SK-N-SH (cell line): ENCODE measurements at regions not wholly inside any gene's neighbourhood (a gene's known extent, or its start where the extent isn't known, plus 50 kb on each side); places are given as distances from the start of the nearest gene placed in this dataset.

Experiments
- CTCF ChIA-PET: fragments of 300-600, 350-600 bp; formaldehyde crosslinking; extraction: SDS; loops from one replicate; lab custom pipeline; 2021; lab: Yijun Ruan, JAX
- POLR2A ChIA-PET: fragments of 350-600 bp; sonication (Branson Sonifier 250); formaldehyde crosslinking; extraction: SDS; loops from one replicate; lab custom pipeline; 2020; ENCODE audit warnings: antibody characterized with exemption, inconsistent platforms; lab: Yijun Ruan, JAX
- DNase-seq: peaks from one replicate; pipeline ENCODE4 v3.0.0; 2012
- H2AFZ ChIP-seq: fragments of 200-600 bp; sonication (generic); 2 replicates; pipeline ENCODE4 v1.8.1; 2016; ENCODE audit warnings: antibody characterized with exemption, mild to moderate bottlenecking, low read depth
- H3F3A ChIP-seq: fragments of 200-600 bp; sonication (generic); replicated peaks from 2 replicates; pipeline ENCODE3; 2016; ENCODE audit warnings: antibody characterized with exemption, mild to moderate bottlenecking; ENCODE audit not compliant: insufficient read depth
- H3K27ac ChIP-seq, 2 experiments: fragments of 200-500 bp in 1 of 2; fragments of 200-600 bp in 1 of 2; sonication (Bioruptor generic) in 1 of 2; sonication (generic), shearing (Covaris generic) in 1 of 2; 2 replicates each; pipeline versions ENCODE4 v1.5.1 to v1.6.1; 2014 to 2016; ENCODE audit warnings: low read depth in 2 of 2, inconsistent platforms in 1 of 2, low read length in 1 of 2, mild to moderate bottlenecking in 1 of 2, mixed read lengths in 1 of 2
- H3K27me3 ChIP-seq: fragments of 200-600 bp; sonication (generic), shearing (Covaris generic); 2 replicates; pipeline ENCODE4 v1.6.1; 2016; ENCODE audit warnings: mixed run types; ENCODE audit not compliant: insufficient read depth
- H3K36me3 ChIP-seq, 2 experiments: fragments of 200-500 bp in 1 of 2; fragments of 200-600 bp in 1 of 2; sonication (Bioruptor generic) in 1 of 2; sonication (generic) in 1 of 2; replicated peaks in 1 of 2; 2 replicates each; pipeline versions ENCODE3 to v1.5.1; 2014 to 2016; ENCODE audit warnings: low read length in 1 of 2, mild to moderate bottlenecking in 1 of 2; ENCODE audit not compliant: insufficient read depth in 2 of 2, control insufficient read depth in 1 of 2
- H3K4me1 ChIP-seq, 2 experiments: fragments of 200-500 bp in 1 of 2; fragments of 200-600 bp in 1 of 2; sonication (Bioruptor generic) in 1 of 2; sonication (generic), shearing (Covaris generic) in 1 of 2; 2 replicates each; pipeline versions ENCODE4 v1.5.1 to v1.6.1; 2014 to 2016; ENCODE audit warnings: low read depth in 1 of 2, low read length in 1 of 2, mixed run types in 1 of 2; ENCODE audit not compliant: insufficient read depth in 2 of 2, control insufficient read depth in 1 of 2
- H3K4me2 ChIP-seq: fragments of 200-600 bp; sonication (generic), shearing (Covaris generic); 2 replicates; pipeline ENCODE4 v1.6.1; 2017; ENCODE audit warnings: mixed run types
- H3K4me3 ChIP-seq, 2 experiments: fragments of 200-500 bp in 1 of 2; fragments of 200-600 bp in 1 of 2; sonication (Bioruptor generic) in 1 of 2; sonication (generic), shearing (Covaris generic) in 1 of 2; 2 replicates each; pipeline versions ENCODE4 v1.5.1 to v1.8.1; 2014 to 2016; ENCODE audit warnings: low read depth in 2 of 2, inconsistent platforms in 1 of 2, low read length in 1 of 2, mild to moderate bottlenecking in 1 of 2, mixed read lengths in 1 of 2, moderate library complexity in 1 of 2
- H3K79me2 ChIP-seq: fragments of 200-600 bp; sonication (generic); 2 replicates; pipeline ENCODE4 v1.8.1; 2017; ENCODE audit warnings: mild to moderate bottlenecking; ENCODE audit not compliant: insufficient read depth
- H3K9ac ChIP-seq: fragments of 200-600 bp; sonication (generic); 2 replicates; pipeline ENCODE4 v1.6.1; 2017; ENCODE audit warnings: mixed run types
- H3K9me2 ChIP-seq: fragments of 200-600 bp; sonication (generic); 2 replicates; pipeline ENCODE4 v1.6.1; 2017; ENCODE audit warnings: mixed run types
- H3K9me3 ChIP-seq: fragments of 200-600 bp; sonication (generic); 2 replicates; pipeline ENCODE4 v1.6.1; 2017; ENCODE audit warnings: mixed run types, mild to moderate bottlenecking, moderate library complexity
- H4K20me1 ChIP-seq: fragments of 200-600 bp; sonication (generic); 2 replicates; pipeline ENCODE4 v1.6.1; 2017; ENCODE audit warnings: mild to moderate bottlenecking, mixed run types; ENCODE audit not compliant: insufficient read depth
- CHD2 ChIP-seq: fragments of 150-350 bp; IDR thresholded peaks from 2 replicates; pipeline ENCODE4 v1.6.1; 2018; ENCODE audit warnings: low read length; ENCODE audit not compliant: partially characterized antibody
- ELF1 ChIP-seq: IDR thresholded peaks from 2 replicates; pipeline ENCODE4 v1.4.0; 2012
- EP300 ChIP-seq, 2 experiments: IDR thresholded peaks; 2 replicates each; pipeline versions ENCODE4 v1.4.0 to v1.6.1; 2012; ENCODE audit warnings: borderline replicate concordance in 1 of 2, low read depth in 1 of 2, low read length in 1 of 2
- EZH2phosphoT487 ChIP-seq: fragments of 200-600 bp; sonication (generic); IDR thresholded peaks from 2 replicates; pipeline ENCODE4 v1.6.1; 2017; ENCODE audit warnings: low read depth, mixed run types, mild to moderate bottlenecking, antibody characterized with exemption, moderate library complexity, borderline replicate concordance
- FOSL2 ChIP-seq: IDR thresholded peaks from 2 replicates; pipeline ENCODE4 v1.4.0; 2012; ENCODE audit warnings: low read depth, mild to moderate bottlenecking, moderate library complexity, borderline replicate concordance
- FOXM1 ChIP-seq: IDR thresholded peaks from 2 replicates; pipeline ENCODE4 v1.4.0; 2012; ENCODE audit warnings: low read depth, mild to moderate bottlenecking
- GABPA ChIP-seq: IDR thresholded peaks from 2 replicates; pipeline ENCODE4 v1.4.0; 2012; ENCODE audit warnings: low read depth, mild to moderate bottlenecking
- JUND ChIP-seq: IDR thresholded peaks from 2 replicates; pipeline ENCODE4 v1.4.0; 2012
- MXI1 ChIP-seq: IDR thresholded peaks from 2 replicates; pipeline ENCODE4 v1.6.1; 2012; ENCODE audit warnings: mild to moderate bottlenecking, low read depth, low read length, improper control_type of control experiment
- NFIC ChIP-seq: IDR thresholded peaks from 2 replicates; pipeline ENCODE4 v1.4.0; 2012; ENCODE audit warnings: borderline replicate concordance
- POLR2AphosphoS5 ChIP-seq: IDR thresholded peaks from 2 replicates; pipeline ENCODE4 v1.6.1; 2012; ENCODE audit warnings: low read depth, low read length
- RAD21 ChIP-seq: IDR thresholded peaks from 2 replicates; pipeline ENCODE4 v1.6.1; 2012; ENCODE audit warnings: mild to moderate bottlenecking, low read length
- RFX5 ChIP-seq: IDR thresholded peaks from 2 replicates; pipeline ENCODE4 v1.6.1; 2012; ENCODE audit warnings: mild to moderate bottlenecking, improper control_type of control experiment, low read length
- SIN3A ChIP-seq: IDR thresholded peaks from 2 replicates; pipeline ENCODE4 v1.6.1; 2012; ENCODE audit warnings: low read depth, mild to moderate bottlenecking, low read length, moderate library complexity, borderline replicate concordance
- TCF12 ChIP-seq: IDR thresholded peaks from 2 replicates; pipeline ENCODE4 v1.4.0; 2012
- WGBS: methylation state at CpG from one replicate; pipeline ENCODE4 v1.1.6; 2017; ENCODE audit warnings: low lambda C conversion rate; 5-methylcytosine and 5-hydroxymethylcytosine counted together
- TF ChIP-seq, protein P1 (sequence below): fragments of 150-350 bp; IDR thresholded peaks from 2 replicates; pipeline ENCODE4 v1.6.1; 2017; ENCODE audit warnings: antibody characterized with exemption, low read length, low read depth, borderline replicate concordance
- TF ChIP-seq, protein P2 (sequence below): fragments of 200-600 bp; sonication (generic); IDR thresholded peaks from 2 replicates; pipeline ENCODE4 v1.6.1; 2017; ENCODE audit warnings: antibody characterized with exemption, mild to moderate bottlenecking, moderate library complexity
- TF ChIP-seq, protein P3 (sequence below): IDR thresholded peaks from 2 replicates; pipeline ENCODE4 v1.4.0; 2012; ENCODE audit warnings: low read depth
- TF ChIP-seq, protein P4 (sequence below): IDR thresholded peaks from 2 replicates; pipeline ENCODE4 v1.4.0; 2012; ENCODE audit warnings: low read depth, borderline replicate concordance
- TF ChIP-seq, protein P5 (sequence below): fragments of 150-350 bp; IDR thresholded peaks from 2 replicates; pipeline ENCODE4 v1.6.1; 2016; ENCODE audit warnings: mild to moderate bottlenecking, low read depth, low read length

DNA sequence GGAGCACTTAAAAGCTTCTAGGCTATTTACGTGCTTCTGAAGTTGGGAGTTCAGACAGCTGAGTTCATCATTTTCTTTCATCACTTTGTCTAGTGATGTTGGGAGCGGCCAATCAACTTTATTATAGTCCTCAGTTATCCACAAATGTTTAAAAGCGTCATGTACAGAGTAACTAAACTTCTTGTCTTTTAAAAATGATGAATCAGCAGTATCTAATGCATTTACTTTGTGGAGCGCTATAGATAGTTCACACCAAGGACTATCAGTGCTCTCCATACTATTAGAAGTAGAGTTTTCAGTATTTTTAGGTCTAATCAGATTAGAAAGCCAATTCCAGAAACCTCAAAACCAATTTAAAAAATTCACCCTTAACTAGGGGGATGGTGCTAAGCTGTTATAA, 778.7 kb upstream of the PRMT6 start:
- CTCF ChIA-PET, result no interaction called here
- Histone ChIP-seq H3K36me3 (no peaks in the 10 kb centered on the region), H3K4me1 (no peaks in the 10 kb centered on the region), H3K4me3 (no peak overlapping the region), H3F3A (no peaks in the 10 kb centered on the region), H3K9me3 (no peaks in the 10 kb centered on the region), H4K20me1 (no peaks in the 10 kb centered on the region), H3K27me3 (no peaks in the 10 kb centered on the region), H3K4me2 (no peak overlapping the region), H3K27ac (no peak overlapping the region), H2AFZ (no peak overlapping the region), H3K79me2 (no peaks in the 10 kb centered on the region), H3K9me2 (no peaks in the 10 kb centered on the region), H3K9ac (no peak overlapping the region)
- no peak for DNase-seq
- TF ChIP-seq, protein P1, sequence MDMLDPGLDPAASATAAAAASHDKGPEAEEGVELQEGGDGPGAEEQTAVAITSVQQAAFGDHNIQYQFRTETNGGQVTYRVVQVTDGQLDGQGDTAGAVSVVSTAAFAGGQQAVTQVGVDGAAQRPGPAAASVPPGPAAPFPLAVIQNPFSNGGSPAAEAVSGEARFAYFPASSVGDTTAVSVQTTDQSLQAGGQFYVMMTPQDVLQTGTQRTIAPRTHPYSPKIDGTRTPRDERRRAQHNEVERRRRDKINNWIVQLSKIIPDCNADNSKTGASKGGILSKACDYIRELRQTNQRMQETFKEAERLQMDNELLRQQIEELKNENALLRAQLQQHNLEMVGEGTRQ, result no peak
- no peak for TF ChIP-seq GABPA
- TF ChIP-seq JUND, result no peak
- TF ChIP-seq RAD21, result no peak
- TF ChIP-seq FOXM1, result no peak
- no peak for TF ChIP-seq POLR2AphosphoS5
- TF ChIP-seq, protein P2, sequence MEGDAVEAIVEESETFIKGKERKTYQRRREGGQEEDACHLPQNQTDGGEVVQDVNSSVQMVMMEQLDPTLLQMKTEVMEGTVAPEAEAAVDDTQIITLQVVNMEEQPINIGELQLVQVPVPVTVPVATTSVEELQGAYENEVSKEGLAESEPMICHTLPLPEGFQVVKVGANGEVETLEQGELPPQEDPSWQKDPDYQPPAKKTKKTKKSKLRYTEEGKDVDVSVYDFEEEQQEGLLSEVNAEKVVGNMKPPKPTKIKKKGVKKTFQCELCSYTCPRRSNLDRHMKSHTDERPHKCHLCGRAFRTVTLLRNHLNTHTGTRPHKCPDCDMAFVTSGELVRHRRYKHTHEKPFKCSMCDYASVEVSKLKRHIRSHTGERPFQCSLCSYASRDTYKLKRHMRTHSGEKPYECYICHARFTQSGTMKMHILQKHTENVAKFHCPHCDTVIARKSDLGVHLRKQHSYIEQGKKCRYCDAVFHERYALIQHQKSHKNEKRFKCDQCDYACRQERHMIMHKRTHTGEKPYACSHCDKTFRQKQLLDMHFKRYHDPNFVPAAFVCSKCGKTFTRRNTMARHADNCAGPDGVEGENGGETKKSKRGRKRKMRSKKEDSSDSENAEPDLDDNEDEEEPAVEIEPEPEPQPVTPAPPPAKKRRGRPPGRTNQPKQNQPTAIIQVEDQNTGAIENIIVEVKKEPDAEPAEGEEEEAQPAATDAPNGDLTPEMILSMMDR, result no peak
- TF ChIP-seq, protein P3, sequence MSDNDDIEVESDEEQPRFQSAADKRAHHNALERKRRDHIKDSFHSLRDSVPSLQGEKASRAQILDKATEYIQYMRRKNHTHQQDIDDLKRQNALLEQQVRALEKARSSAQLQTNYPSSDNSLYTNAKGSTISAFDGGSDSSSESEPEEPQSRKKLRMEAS, result no peak
- no peak for TF ChIP-seq NFIC
- TF ChIP-seq TCF12, result no peak
- TF ChIP-seq RFX5, result no peak
- no peak for TF ChIP-seq EZH2phosphoT487
- no peak for TF ChIP-seq CHD2
- TF ChIP-seq, protein P4, sequence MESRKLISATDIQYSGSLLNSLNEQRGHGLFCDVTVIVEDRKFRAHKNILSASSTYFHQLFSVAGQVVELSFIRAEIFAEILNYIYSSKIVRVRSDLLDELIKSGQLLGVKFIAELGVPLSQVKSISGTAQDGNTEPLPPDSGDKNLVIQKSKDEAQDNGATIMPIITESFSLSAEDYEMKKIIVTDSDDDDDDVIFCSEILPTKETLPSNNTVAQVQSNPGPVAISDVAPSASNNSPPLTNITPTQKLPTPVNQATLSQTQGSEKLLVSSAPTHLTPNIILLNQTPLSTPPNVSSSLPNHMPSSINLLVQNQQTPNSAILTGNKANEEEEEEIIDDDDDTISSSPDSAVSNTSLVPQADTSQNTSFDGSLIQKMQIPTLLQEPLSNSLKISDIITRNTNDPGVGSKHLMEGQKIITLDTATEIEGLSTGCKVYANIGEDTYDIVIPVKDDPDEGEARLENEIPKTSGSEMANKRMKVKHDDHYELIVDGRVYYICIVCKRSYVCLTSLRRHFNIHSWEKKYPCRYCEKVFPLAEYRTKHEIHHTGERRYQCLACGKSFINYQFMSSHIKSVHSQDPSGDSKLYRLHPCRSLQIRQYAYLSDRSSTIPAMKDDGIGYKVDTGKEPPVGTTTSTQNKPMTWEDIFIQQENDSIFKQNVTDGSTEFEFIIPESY, result no peak
- no peak for TF ChIP-seq EP300 (IDR thresholded peaks at IDR 0.05; ENCODE audit: borderline replicate concordance in 1 of 2, low read depth in 1 of 2, low read length in 1 of 2)
- TF ChIP-seq ELF1, result no peak
- TF ChIP-seq MXI1, result no peak
- no peak for TF ChIP-seq FOSL2
- TF ChIP-seq SIN3A, result no peak
- TF ChIP-seq, protein P5, sequence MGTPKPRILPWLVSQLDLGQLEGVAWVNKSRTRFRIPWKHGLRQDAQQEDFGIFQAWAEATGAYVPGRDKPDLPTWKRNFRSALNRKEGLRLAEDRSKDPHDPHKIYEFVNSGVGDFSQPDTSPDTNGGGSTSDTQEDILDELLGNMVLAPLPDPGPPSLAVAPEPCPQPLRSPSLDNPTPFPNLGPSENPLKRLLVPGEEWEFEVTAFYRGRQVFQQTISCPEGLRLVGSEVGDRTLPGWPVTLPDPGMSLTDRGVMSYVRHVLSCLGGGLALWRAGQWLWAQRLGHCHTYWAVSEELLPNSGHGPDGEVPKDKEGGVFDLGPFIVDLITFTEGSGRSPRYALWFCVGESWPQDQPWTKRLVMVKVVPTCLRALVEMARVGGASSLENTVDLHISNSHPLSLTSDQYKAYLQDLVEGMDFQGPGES, result no peak
- POLR2A ChIA-PET, result no interaction called here
- WGBS, result 31% methylated on average over 4 of the region's 4 CpGs
